RWPE2 (cell line): ENCODE measurements at regions not wholly inside any gene's neighbourhood (a gene's known extent, or its start where the extent isn't known, plus 50 kb on each side); places are given as distances from the start of the nearest gene placed in this dataset.
A peak's percentile ranks its signal among the peaks of the same experiment; 100 is the strongest.

Experiments used
- ATAC-seq: fragments of 200-7000 bp; cut with Tn5 transposase; 3 replicates; pipeline ENCODE4 v1.9.1; 2021; ENCODE audit warnings: low read depth
- DNase-seq: peaks from one replicate; pipeline ENCODE4 v3.0.0-alpha.2; 2020; ENCODE audit warnings: low spot score
- H3K27ac ChIP-seq: fragments of 450-650 bp; 2 replicates; pipeline ENCODE4 v1.5.1; 2017; ENCODE audit warnings: mild to moderate bottlenecking; ENCODE audit not compliant: poor library complexity, severe bottlenecking
- H3K27me3 ChIP-seq: fragments of 250-450 bp; sonication (Bioruptor Pico); 2 replicates; pipeline ENCODE4 v1.5.1; 2021; ENCODE audit warnings: mild to moderate bottlenecking, moderate library complexity; ENCODE audit not compliant: insufficient read depth, poor library complexity, severe bottlenecking
- H3K36me3 ChIP-seq: fragments of 250-450 bp; sonication (Bioruptor Pico); 2 replicates; pipeline ENCODE4 v1.5.1; 2020; ENCODE audit warnings: low read depth, mild to moderate bottlenecking, moderate library complexity
- H3K4me1 ChIP-seq: fragments of 250-450 bp; sonication (Bioruptor Pico); 2 replicates; pipeline ENCODE4 v1.5.1; 2021; ENCODE audit warnings: mild to moderate bottlenecking, moderate library complexity; ENCODE audit not compliant: insufficient read depth, poor library complexity, severe bottlenecking
- H3K4me3 ChIP-seq: fragments of 250-450 bp; sonication (Bioruptor Pico); 2 replicates; pipeline ENCODE4 v1.5.1; 2021; ENCODE audit warnings: mild to moderate bottlenecking, moderate library complexity; ENCODE audit not compliant: severe bottlenecking
- H3K9me3 ChIP-seq: fragments of 250-450 bp; sonication (Bioruptor Pico); 2 replicates; pipeline ENCODE4 v1.5.1; 2021; ENCODE audit warnings: mild to moderate bottlenecking, moderate library complexity; ENCODE audit not compliant: severe bottlenecking
- TF ChIP-seq, protein P1 (sequence below): fragments of 450-650 bp; IDR thresholded peaks from one replicate; pipeline ENCODE4 v1.5.1; 2017; ENCODE audit warnings: mild to moderate bottlenecking, moderate library complexity; ENCODE audit not compliant: poor library complexity, severe bottlenecking

- H3K9me3 ChIP-seq: no peaks in the 10 kb centered on the region
- H3K27ac ChIP-seq: no peak overlapping the region
- DNase-seq (no peak), ATAC-seq (no peak)
- H3K4me1 ChIP-seq: peaks cover 4% of the 10 kb centered on the region
- peaks cover 4% of the 10 kb centered on the region for H3K27me3 ChIP-seq
- TF ChIP-seq, protein P1, sequence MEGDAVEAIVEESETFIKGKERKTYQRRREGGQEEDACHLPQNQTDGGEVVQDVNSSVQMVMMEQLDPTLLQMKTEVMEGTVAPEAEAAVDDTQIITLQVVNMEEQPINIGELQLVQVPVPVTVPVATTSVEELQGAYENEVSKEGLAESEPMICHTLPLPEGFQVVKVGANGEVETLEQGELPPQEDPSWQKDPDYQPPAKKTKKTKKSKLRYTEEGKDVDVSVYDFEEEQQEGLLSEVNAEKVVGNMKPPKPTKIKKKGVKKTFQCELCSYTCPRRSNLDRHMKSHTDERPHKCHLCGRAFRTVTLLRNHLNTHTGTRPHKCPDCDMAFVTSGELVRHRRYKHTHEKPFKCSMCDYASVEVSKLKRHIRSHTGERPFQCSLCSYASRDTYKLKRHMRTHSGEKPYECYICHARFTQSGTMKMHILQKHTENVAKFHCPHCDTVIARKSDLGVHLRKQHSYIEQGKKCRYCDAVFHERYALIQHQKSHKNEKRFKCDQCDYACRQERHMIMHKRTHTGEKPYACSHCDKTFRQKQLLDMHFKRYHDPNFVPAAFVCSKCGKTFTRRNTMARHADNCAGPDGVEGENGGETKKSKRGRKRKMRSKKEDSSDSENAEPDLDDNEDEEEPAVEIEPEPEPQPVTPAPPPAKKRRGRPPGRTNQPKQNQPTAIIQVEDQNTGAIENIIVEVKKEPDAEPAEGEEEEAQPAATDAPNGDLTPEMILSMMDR: no peak
- H3K4me3 ChIP-seq: no peak overlapping the region
- H3K36me3 ChIP-seq: no peaks in the 10 kb centered on the region
These were observed 121.0 kb upstream of the LOC128125822 start for GRCh38 chr6:63451238-63451637.

GRCh38 chr6:63452125-63452524, 120.2 kb upstream of the LOC128125822 start:
- H3K27me3 ChIP-seq: peaks cover 4% of the 10 kb centered on the region
- TF ChIP-seq, protein P1: no peak
- H3K9me3 ChIP-seq: no peaks in the 10 kb centered on the region
- ATAC-seq (0 out of 3 replicates have a peak, but pooled peaks have one; percentile 35), DNase-seq (no peak)
- H3K4me1 ChIP-seq: peaks cover 4% of the 10 kb centered on the region
- no peak overlapping the region for H3K27ac ChIP-seq
- no peak overlapping the region for H3K4me3 ChIP-seq
- H3K36me3 ChIP-seq: no peaks in the 10 kb centered on the region

GRCh38 chr6:63456734-63457133, 115.5 kb upstream of the LOC128125822 start:
- Histone ChIP-seq H3K27ac (no peak overlapping the region), H3K27me3 (no peaks in the 10 kb centered on the region), H3K4me3 (no peak overlapping the region), H3K36me3 (no peaks in the 10 kb centered on the region), H3K9me3 (no peaks in the 10 kb centered on the region), H3K4me1 (no peaks in the 10 kb centered on the region)
- ATAC-seq: no peak
- no peak for DNase-seq
- TF ChIP-seq, protein P1: no peak

DNA sequence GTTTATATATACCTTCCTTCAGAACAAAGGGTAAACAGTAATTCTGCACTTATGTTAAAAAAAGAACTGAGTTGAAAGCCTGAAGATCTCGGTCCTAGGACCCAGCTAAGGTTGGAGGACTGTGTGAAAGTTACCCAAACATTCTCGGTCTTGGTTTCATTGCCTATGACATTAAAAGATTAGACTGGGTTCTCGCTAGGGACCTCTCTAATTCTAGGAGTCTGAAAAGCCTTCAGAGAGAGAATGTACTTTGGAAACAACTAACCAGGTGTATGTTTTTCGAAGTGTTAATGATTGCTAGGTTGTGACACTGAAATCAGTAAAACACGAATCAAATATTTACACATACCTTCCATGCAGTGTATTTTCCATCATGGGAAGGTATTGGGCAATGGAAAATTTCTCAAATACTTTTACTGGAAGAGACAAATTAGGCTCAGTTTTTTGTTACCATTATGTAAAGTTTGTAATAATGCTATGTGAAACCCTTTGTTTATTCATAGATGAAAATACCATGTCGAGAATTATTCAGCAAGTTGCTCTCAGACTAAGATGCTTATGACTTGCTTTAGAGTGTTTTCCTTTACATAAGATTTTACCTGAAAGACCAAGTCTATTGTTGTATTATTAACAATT, 113.7 kb upstream of the LOC128125822 start:
- no peak overlapping the region for H3K27ac ChIP-seq

DNA sequence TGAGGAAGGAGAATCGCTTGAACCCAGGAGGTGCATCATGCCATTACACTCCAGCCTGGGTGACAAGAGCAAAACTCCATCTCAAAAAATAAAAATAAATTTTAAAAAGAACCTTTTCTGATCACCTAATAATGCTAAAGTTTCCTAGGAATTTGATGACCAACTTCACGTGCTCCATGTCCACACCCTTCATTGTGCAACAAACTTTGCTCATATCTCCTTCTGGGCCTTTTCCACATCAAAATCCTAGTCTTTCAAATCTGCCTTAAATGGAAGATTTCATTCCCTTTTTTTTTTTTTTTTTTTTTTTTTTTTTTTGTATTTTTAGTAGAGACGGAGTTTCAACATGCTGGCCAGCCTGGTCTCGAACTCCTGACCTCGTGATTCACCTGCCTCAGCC, 112.5 kb upstream of the LOC128125822 start:
- H3K4me1 ChIP-seq: no peaks in the 10 kb centered on the region
- DNase-seq: no peak
- no peaks in the 10 kb centered on the region for H3K9me3 ChIP-seq
- ATAC-seq: no peak
- no peaks in the 10 kb centered on the region for H3K27me3 ChIP-seq
- H3K36me3 ChIP-seq: no peaks in the 10 kb centered on the region
- H3K27ac ChIP-seq: no peak overlapping the region
- no peak overlapping the region for H3K4me3 ChIP-seq
- TF ChIP-seq, protein P1: no peak

More for the DNA sequence above, 113.7 kb upstream of the LOC128125822 start:
- no peak for ATAC-seq
- Histone ChIP-seq H3K27me3 (no peaks in the 10 kb centered on the region), H3K4me3 (no peak overlapping the region), H3K4me1 (no peaks in the 10 kb centered on the region), H3K36me3 (no peaks in the 10 kb centered on the region), H3K9me3 (no peaks in the 10 kb centered on the region)
- TF ChIP-seq, protein P1: no peak
- DNase-seq: no peak
